GM19455 (cell line): ENCODE measurements at regions not wholly inside any gene's neighbourhood (a gene's known extent, or its start where the extent isn't known, plus 50 kb on each side); places are given as distances from the start of the nearest gene placed in this dataset.

Source experiments
- ATAC-seq: cut with Tn5 transposase; IDR thresholded peaks from one replicate; pipeline ENCODE4 v1.9.1; 2021; ENCODE audit not compliant: unreplicated experiment

DNA sequence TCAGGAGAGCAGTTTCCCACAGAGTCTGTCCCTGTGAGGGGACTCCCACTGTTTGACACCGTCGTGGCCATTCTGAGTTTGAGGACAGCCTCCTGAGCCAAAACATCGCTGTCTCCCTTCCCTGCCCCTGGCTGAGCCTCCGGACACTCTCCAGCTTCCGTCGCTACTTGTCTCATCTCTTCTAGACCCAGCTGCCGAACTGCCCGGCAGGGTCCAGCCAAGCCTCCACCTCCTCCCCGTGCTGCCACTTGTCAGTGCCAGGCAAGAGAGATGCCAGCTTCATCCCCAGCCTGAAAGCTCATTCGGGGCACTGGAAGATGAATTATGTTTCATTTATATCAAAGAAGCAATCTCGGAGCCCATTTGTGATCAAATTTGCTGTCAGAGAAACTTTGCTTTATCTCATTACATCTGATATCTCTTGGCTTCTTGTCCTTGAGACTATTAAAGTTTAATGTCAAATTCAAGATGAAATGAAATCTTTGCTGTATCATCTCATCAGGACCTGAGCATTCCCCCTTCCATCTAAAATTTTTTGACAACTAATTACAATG lies 283.9 kb downstream of the BUD13 start:
- no peak for ATAC-seq

DNA sequence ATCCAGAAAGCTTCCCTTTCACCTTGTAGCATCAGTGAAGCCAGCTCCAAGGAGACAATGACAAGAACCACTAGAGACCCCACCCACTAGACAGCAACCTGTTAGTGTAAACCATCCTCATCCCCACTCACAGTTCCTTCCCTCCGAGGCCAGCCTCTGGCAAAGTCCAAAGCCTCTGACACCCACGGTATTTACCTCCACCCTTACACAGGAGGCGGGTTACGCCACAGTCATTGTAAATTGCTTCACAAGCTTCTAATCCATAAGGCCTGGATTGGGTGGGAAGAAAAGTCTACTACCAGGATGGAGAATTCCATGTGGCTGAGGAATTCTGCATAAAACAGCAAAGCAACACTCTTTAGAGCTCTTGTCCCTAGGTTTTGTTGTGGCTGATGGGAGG lies 287.4 kb downstream of the BUD13 start:
- no peak for ATAC-seq

DNA sequence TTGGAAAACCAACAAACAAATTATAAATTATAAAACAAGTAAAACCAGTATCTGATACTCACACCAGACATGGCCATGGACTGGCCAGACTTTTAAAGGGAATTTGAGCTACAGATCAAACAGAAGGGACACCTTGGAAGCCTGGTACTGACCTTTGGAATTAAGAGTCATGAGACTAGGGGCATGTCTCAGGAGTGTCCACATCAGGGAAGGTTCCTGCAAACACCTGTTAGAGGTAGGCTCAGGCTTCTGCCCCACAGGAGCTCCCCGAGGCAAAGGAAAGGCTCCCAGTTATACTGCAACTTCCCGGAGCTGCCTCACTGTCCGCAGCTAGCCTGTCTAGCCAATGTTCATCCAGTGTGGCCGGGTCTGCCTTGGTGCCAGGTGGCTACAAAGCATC lies 290.1 kb downstream of the BUD13 start:
- ATAC-seq: no peak

DNA sequence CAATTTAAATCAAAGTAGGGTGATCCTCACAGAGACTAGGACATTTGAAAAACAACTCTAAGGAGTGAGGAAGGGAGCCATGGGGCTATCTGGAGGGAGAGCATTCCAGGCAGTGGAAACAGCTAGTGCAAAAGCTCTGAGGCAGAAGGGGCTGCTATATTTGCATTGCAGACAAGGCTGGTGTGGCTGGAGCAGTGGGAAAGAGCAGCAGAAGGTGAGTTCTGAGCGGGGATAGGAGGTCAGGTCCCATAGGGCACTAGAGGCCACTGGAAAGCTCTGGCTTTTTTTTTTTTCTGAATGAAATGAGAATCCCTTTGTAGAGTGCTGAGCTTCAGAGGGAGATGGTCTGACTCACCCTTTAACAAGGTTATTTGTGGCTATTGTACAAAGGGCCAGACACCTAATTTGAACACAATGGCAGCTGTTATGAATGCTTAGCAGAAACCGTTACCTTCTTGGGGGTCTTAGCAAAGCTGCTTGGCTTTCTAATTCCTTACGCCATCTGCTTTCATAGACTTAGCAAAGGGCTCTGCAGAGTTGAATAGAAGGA lies 291.6 kb downstream of the BUD13 start:
- ATAC-seq: no peak

DNA sequence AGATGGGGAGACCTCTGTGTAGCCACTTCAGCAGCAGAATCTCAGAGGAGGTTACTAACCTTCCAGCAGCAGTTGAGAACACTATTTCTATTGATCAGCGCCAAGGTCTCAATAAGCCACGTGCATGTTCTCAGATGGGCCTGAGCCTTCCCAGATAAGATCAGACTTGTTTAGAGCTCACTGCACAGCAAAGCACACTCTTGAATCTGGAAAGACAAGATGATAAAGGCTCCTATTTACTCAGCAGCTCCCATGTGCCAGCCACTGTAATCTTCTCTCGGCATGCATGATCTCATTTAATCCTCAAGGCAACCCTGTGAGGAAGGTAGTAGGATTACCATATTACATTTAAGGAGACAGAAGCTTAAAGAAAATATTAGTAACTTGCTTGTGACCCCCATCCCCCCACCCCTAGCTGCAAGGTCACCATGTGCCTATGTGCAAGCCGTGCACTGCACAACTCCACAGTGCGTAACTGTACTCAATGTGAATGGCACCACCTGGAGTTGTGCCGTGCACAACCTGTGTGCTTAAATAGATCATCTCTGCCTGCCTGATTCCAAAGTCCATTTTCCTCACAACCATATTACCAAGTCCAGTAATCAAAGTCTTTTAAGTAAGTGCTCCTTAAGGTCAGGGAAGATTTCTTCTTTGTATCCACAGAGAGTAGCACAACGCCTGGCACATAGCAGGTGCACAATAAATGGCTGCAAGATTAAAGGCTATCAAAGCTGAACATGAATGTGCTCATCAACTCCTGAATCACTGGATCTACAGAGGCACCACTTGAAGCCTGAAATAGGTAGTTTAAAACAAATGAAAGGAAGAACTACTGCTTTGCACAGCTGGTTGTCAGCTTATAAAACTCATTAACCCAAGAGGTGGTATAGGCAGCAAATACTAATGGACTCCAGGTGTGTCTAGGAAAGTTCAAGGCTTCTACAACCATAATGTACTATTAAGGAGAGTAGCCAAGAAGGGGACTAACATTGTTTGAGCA lies 293.8 kb downstream of the BUD13 start:
- no peak for ATAC-seq

DNA sequence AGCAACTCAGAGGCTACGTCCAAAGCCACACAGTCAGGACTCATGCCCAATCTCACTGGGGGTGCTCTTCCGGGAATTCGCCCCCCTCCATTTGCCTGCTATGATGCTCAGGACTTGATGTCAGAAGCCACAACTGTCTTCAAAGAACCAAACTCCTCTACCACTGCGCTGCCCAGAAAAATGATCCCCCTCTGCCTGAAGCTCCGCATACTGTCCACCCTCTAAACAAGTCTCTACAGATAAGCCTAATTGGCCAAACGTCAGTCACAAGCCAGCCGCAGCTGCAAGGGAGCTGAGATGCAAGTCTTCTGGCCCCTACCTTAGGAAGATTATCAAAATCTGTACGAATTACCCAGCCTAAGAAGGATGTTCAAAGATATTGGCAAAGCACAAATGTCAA lies 294.6 kb downstream of the BUD13 start:
- ATAC-seq: no peak

DNA sequence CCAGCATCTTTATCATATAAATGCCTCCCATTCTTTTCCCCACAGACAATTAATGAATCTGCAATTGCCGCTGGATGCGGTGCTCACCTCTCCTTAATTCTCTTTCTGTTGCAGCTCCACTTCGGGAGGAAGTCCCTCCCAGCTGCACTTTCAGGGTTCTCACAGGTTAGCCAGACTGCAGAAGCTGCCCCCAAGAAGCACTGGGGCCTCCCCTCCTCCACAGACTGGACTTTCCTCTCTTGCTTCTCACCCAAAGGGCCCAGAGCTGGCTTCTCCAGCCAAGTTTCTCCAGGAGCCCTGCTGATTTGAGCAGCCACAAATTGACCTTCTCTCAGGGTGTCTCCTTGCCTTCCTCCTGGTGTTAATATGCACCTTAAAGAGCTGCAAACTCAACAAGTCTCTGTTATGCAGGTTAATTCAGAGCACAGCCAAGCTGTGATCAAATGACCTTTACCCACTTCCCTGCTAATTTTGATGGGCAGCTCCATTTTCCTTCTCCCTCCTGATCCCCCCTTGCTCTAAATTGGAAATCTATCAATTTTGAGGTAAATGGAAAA lies 298.9 kb downstream of the BUD13 start:
- no peak for ATAC-seq

DNA sequence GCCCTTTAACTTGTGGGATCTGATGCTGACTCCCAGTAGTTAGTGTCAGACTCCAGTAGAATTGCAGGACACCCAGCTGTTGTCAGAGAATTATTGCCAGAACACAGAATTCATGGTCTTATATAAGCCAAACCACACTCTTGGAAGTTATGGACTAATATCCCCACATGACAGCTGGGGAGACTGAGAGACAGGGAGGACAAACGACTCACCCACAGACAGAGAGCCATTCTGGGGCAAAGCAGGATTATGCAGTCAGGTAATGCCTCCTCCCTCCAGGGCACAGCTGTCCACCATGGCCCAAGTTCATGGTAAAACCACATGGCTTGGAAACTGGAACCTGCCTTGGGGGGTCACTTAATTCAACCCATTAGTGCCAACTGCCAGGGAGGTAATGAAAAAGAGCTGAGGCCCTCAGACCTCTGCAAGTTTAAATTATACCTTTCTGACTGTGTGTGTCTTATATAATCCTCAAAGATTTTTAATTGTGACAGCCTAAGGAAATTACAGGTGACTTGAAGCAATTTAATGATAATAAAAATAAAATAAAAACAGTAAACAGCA lies 299.5 kb downstream of the BUD13 start:
- ATAC-seq: no peak

DNA sequence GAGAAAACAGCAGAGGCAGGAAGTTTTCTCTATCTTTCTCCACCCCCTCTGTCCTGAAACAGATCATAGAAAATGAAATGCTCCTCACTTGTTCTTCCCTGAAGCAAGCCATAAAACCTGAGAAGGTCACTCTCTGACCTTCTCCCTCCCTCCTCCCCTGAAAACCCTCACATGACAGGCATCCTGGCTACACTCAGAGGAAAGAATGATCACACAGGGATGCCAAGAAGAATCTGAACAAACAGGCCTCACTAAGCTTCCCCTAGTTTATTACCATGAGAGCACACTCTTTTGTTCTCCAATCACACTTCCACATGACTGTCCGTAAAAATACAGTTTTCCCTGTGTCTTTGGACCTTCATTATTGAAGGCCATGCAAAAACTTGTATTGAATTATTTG lies 300.1 kb downstream of the BUD13 start:
- no peak for ATAC-seq

DNA sequence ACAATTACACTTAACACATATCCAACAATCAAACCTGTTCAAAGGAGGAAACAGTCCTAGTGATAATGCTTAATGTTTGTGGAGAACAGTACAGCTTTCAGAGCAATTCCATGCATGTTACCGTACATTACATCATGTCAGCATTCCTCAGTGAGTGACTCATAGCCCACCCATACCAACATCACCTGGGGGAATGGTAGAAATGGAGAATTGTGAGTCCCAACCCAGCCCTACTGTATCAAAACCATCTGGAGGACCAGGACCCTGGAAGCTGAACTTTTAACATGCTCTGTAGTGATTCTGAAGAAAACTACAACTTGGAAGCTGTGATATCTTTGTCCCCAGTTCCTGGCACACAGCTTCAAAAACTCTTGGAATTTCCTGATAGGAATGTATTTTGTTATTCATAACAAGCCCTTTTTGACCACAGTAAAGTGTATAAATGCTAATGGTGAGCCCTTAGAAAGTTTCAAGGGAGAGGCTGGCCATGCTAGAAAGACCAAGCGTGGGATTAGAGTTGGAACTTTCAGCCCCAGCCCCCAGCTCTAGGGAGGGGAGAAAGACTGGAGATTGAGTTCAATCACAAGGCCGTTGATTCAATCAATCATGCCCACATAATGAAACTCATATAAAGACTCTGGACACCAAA lies 301.1 kb downstream of the BUD13 start:
- no peak for ATAC-seq

DNA sequence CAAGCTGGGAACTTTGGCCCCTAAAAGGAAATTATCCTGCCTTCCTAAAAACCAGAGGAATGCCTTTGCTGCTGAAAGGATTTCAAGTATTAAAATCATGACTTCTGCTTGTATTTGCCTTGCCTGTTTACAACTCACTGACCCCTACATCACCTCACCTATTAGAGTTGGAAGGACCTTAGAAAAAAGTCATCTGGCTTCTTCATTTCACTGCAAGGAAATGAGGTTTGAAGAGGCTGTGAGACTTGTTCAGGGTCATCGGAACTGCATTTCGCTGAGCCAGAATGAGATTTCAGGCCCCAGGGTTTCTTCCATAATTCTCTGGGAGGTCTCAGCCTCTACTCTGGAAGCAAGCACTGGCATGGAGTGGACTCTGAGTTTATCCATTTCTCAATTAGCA lies 304.1 kb downstream of the BUD13 start:
- no peak for ATAC-seq

DNA sequence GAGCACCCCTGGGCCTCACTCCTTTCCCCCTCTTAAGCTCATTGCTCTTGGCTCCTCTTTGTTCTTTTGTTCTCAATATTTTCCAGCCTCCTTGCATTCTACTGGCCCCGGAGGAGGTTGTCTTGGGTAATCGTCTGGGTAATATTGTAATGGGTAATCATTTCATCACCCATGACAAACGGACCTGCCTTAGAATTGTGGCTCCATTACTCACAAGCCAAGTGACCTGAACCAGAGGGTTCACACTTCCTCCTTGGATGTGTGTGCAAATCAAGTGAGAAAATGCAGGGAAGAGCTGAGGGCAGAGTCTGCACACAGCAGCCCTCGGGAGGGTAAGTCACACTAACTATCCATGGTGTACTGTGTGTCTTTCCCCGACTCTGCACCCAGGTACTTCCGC lies 305.0 kb downstream of the BUD13 start:
- ATAC-seq: no peak

DNA sequence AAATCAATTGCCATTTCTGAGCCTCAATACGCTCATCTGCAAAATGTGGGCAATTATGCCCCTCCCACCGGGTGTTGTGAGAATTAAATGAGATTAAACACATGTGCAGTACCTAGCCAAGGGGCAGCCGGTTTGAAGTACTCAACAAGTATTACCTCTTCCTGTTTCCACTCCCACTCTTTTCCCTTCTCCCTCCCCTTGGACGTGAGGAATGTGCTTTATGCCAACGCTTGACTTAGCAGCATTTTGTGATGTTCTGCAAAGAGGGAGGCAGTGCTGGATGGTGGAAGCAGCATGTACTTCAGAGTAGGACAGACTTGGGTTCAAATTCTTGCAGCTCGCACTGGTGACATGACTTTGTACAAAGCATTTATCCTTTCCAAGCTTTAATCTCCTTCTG lies 306.0 kb downstream of the BUD13 start:
- ATAC-seq: no peak

DNA sequence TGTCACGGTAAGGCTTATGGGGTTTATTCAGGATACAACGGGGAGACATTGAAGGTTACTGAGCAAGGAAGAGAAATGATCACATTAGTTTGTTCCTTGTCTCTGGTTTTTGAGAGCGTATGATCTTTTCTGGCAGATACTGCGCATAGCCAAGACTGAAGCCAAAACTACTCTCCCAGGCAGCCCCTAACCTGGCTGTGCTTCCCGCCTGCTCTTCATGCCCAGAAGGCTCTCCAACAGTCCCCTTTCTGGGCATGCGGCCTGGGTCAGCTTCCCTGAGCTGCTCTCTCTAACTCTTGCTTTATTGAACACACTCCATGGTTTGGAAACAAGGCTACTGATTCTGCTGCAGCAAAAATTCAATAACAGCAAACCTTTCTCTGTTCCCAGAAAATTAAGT lies 306.6 kb downstream of the BUD13 start:
- ATAC-seq: no peak

DNA sequence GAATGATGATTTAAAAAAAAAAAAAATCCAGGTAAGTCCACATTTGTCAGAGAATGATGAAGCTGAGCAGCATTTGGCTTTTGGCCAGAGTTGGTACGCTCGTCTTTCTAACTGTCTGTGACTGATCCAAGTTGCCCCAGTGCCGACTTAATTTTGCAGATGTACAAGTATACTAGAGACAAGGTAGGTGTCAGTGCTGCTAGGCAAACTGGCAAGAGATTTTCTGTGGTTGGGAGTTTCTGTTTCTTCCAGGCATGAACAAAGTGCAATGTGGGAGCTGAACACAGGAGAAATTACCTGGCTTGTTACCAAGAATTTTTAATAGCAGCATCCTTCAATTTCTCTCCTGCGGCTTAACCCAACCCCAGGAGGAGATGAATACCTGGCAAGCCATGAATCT lies 307.7 kb downstream of the BUD13 start:
- no peak for ATAC-seq

DNA sequence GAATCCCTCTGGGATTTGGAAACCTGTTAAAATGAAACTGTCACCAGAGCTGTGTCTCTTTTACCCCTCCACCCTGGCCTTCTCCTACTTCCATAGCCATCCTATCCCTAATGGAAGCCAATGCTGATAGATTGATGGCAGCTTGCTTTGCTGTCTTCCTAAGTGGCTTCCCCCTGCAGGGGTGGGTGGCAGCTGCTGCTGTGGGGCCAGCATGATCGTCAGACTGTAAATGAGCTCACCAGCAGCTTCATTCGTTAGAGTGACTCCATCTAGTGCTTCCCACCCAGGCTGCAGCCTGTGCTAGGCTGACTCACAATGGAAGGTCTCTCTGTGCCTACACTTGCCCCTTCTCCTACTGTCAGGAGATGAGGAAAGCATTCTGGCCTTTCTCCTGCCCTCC lies 311.0 kb downstream of the BUD13 start:
- no peak for ATAC-seq

DNA sequence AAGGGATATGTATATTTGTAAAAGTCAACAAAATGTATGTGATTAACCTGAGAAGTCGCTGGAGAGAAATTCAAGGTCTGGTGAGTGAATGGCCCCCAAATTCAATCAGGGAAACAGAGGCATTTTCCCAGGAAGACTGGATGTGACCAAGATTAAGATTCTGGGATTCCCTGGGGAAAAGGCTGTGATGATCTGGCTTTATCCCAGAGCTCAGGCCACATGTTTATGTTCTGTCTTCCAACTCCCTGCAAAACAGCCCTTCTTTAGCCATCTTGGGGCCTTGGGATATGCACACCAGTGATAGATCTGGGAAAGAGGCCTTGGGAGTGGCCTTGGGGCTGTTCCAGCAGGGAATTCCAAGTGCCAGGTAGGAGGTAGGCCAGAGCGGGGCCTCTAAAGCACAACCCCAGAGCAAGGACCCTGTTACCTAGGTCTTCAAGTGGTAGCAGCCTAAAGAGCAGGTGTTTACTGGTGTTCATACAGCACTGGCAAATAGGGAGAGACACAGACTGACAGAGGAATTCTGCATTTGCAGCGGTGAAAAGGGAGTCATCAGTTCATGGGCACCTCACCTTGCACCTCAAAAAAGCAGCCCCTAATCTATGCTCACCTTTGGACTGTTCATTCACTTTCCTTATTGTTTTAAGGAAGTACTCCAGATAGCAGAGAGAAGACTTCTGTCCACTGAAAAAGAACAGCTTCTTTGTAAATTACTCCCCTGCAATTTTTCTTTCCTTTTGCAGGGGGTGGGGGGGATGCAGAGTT lies 312.4 kb downstream of the BUD13 start:
- no peak for ATAC-seq

DNA sequence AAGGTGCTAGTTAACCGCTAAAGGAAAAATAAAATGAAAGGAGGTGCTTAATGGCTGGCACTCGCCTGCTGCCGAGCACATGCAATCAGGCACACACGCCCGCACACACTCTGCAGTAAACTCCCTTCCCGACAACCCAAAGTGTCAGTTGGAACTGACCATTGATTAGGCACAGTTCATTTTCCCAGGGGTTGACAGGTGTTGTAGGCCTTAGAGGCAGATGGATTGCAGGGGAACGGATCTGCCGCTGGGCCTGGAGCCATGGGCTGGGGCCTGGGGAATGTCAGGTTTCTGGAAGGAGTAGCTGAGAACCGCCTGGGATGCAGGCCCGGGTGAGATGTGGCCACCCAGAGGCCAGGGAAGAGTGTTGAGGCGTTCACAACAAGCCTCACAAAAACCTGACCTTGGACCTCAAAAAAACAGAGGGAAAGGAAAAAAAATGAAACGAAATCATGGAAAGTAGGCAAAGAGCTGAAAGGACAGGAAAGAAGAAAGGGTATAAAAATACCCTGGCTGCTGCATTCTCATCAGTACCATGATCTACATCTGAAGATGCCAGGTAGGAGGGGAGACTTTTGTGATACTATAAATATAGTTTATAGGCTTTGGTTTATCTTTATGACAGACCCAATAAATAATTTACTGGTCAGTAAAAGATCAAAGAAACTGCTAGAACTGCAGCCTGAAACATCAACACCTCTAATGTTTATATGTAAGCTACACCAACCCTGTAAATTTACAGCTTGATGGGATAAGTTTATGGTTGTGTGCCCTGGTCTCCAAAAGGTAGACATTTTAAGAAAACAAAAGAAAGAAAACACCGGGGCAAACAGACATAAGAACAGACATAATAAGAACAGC lies 313.4 kb downstream of the BUD13 start:
- no peak for ATAC-seq

DNA sequence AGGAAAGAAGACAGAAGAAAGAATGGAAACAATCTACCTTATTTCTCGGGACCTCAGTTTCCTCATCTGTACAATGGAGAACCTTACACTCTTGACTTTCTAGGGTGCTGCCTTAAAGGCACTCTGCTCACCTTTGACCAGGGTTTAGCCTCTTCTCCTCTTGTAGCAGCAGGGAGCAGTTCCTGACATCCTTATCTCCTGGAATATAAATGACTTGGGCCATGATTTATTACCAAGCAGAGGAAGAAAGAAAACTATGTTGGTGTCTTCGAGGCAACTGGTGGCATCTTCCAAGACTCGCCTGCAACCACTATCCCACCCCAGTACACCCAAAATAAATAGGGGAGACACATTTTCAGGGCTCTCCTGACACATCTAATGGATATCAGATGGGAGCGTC lies 314.2 kb downstream of the BUD13 start:
- ATAC-seq: no peak
